NCI-H146 treated with DMSO at 0.1 percent for 48 hours (cell line): ENCODE measurements at regions not wholly inside any gene's neighbourhood (a gene's known extent, or its start where the extent isn't known, plus 50 kb on each side); places are given as distances from the start of the nearest gene placed in this dataset.

Source experiments
- DNase-seq: peaks from one replicate; lab custom pipeline; 2025; ENCODE audit not compliant: unreplicated experiment; lab: John Stamatoyannopoulos, UW

DNA sequence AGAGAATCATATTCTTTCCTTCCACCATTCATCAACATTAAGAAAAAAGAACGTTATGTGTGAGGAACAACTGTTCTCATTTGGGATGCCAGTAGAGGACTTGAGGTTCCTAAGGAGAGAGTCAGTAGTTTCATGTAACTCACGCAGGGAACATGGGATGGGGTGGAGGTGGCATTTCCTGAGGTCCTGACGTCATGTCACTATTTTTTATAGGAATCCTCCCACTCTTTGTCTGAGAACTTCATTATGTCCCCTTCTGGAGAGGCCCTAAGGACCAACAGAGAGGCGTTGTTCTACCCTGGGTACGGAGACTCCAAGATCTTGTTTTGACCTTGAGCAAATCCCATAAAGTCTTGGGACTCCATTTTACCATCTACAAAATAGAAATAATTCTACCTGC, 211.7 kb upstream of the SOX9 start:
- DNase-seq, result no peak

DNA sequence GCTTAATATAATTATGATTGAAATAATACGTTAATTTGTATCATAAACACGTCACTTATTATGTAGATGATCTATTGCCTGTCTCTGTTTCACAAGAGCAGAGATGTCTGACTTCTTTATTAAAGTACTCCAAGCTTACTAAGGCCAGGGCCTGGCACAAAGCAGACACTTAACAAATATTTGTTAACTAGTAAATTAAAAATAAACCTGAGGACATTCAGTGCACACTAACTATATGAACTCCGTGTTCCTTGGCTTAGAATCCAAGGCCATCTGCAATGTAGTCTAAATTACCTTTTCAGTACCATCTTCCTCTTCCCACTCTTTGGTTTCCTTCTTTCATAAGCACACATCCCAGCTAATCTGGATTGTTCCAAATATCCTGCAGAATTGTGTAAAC, 210.8 kb upstream of the SOX9 start:
- no peak for DNase-seq

DNA sequence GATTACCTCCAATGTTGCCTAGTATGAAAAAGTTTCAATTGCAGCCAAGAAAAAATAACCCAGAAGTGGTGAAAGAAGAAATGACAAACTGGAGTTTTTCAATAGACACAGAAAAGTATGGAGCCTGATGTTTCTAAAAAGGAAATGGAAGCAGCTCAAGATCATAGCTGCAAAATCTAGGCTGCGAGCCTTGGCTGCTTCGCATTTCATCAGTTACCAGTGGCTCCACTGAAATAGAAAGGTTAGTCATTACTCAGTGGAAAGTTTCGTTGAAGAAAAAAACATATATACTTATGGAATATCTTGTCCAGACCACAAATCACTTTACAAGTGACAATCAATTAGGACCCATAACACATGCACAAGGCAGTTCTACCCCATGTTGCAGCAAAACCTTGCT, 206.8 kb upstream of the SOX9 start:
- no peak for DNase-seq

DNA sequence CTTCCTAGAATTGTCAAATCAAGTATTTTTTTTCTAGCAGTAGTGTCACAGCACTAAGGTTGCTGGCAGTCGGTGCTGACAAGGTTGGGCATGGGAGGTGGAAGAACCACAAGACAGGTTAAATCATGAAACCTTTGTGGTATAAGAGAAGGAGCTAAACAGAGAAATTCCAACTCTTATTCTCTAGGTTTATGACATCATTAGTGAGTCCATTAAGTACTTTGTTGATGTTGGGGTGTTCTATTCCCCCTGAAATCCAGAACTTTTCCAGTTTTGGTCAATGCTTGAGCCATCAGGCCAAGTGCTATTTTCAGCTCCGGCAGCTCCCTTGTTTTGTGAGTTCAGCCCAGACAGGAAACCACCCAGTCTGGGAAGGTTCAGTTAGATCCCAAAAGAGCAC, 206.0 kb upstream of the SOX9 start:
- DNase-seq, result no peak

DNA sequence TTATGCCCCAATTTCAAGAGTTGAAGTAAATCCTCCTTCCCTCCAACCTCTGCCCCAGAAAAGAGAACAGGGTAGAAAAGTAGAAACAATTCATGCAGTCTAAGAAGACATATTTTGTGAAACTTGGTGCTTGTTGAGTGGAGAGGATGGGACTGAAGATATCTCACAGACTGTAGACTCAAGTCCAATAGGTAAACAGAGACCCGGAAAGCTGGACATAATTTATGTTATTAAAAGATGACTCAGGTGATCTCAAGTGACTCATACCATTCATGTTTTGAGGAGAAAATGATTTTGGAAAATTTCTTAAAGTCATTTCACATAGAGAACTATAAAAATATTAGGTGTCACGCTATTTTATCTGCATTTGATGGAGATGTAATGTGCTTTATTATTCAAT, 203.1 kb upstream of the SOX9 start:
- DNase-seq, result no peak

DNA sequence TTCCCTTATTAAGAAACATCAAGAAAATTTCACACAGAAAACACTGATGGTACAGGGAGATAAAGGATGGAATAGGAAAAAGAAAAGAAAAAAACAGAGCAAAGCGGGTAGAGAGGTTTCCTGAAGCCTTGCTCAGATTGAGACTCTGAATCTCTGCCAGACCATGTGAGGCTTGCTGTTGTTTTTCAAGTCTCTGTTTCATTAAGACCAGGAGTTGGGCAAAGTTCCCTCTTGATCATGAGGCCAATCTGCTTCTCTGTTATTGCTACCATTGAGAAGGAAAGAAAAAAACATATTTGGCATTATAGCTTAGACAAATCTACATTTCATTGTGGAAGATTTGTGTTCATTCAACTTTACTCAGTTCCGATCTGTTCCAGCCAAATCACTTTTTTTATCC, 201.6 kb upstream of the SOX9 start:
- DNase-seq, result no peak

DNA sequence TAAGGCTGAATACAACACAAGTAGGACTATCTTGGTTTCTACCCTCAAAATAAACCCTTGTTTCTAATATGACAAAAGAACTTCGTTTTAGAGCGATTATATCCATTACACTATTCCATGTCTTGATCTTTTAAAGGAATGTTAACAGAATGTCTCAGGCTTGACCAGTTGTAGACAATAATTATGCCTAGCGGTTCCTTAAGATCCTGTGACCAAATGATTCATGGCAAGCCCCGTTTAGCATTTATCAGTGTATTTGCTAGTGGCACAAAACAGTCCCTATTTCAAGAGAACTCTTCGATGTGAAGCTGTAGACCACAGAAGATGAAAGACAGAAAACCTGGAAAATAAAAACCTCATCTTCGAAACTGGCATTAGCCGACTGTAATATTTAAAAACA, 200.9 kb upstream of the SOX9 start:
- DNase-seq, result no peak

DNA sequence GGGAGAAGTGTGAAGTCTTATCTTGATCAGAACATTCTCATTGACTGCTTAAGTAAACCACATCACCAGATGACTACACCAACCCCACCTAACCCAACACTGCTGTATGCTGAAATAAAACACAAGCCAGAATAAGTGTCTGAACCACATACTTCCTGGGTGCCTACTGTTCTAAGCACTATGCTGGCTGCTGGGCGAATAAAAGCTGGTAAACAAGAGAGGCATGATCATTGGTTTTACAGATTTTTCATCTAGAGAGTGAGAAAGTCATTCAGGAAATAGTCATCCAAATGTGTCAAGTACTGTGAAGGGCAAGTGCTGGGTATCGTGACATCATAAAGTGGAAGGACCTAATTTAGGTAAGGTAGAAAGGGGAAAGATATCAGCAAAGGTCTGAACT, 199.0 kb upstream of the SOX9 start:
- DNase-seq, result no peak

DNA sequence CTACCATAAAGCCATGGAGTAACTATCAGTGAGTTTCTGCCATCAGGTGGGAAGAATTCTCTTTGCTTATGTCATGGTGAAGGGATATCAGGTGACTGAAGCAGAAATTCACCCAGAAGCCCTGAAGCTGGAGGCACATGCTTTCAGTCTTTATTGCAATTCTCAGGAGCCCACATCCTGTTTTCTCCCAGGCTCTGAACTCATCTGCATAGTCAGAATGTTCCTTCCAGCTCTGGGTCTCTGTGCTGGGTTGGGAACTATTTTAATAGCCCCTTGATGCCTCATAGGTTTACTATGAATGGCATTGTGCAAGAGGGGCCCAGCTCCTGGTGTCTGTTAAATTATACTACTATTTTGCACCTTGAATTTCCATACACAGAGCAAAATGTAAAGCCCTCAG, 198.4 kb upstream of the SOX9 start:
- no peak for DNase-seq

DNA sequence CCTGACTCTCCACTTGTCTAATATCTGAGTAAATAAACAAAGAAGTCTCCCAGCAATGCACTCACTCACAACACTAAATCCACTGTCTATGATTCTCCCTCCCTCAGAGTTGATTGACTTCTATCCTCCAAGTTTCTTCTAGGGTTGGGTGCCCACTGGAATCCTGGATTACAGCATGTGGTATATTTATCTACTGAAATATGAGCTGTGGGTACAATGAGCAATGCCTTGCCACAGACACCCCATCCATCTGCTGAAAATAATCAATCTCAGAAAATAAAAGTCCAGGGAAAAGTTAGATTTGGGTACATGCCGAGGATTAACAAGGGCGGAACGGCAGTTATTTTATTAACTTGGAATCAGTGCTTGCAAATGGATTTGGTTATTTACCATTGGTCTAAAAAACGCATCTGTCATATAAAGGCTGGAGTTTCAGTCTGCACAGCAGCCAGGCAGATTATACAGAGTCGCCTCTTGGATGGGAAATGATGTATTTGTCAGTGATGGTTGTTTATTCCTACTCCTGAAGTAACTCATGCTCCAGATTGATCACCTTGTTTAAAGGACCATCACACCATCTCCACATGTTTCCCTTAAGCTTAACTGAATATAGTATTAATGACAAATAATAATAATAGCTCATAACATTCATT, 193.9 kb upstream of the SOX9 start:
- DNase-seq, result no peak

DNA sequence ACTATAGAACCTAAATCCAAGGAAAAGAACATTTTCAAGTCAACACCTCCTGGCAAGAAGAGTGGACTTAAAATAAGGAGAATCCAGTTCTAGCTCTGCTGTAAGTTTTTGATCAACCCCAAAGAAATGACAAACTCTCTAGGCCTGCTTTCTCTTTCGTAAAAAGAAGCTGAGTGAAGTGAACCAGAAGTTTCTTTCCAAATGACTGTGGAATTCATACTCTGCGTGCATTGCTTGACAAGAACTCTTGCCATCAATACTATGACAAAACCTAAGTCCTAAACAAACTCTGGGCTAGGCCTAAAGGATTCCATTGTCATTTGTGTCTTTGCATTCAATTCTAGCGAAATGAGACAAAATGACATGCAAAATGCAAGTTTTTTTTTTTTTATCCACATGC, 187.5 kb upstream of the SOX9 start:
- no peak for DNase-seq

DNA sequence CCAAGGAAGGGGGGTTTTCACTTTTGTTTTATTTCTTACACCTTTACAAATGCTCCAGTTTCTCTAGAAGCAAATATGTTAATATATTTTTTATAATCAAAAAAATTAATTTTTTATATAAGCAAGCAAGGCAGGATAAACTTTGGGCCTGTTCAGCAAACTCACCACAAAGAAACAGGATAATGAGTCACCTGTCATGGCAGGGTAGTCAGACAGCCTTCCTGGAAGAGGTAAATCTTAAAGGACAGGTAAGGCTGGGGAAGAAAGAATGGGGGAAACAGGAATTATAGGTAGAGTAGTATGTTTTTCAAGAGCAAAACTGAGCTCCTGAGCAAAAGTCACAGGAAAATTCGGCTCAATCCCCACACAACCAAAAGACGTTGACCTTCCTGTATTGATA, 186.3 kb upstream of the SOX9 start:
- no peak for DNase-seq

DNA sequence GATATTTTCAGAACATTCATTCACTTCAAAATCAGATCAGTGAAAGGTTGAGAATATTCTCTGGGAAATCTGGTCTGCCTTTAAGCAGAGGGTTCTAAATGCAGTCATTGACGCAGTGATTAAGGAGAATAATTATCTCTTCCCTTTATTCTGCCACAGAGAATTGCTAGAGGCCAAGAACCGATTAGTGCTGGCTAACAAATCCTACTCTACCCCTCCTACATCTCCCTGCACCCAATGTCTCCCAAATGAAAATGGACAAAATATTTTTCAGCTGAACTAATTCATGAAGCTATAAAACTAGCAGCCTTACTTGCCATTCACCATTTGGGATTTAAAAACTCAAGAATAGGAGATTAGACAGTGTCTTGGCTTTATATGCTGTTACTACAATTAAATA, 185.5 kb upstream of the SOX9 start:
- peak; percentile 59 for DNase-seq

DNA sequence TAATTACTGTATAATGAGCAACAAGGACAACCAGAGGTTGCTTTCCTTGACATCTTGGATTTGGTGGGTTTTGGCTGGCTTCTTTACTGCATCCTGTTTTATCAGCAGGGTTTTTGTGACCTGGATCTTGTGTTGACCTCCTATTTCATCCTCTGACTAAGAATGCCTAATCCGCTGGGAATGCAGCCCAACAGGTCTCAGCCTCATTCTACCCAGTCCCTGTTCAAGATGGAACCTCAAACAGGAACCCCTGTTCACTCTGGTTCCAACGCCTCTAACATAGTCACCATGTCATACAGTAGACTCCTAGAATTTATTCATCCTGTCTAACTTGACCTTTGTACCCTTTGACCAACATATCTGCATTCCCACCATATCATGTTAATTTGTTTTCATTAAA, 183.8 kb upstream of the SOX9 start:
- DNase-seq, result no peak

DNA sequence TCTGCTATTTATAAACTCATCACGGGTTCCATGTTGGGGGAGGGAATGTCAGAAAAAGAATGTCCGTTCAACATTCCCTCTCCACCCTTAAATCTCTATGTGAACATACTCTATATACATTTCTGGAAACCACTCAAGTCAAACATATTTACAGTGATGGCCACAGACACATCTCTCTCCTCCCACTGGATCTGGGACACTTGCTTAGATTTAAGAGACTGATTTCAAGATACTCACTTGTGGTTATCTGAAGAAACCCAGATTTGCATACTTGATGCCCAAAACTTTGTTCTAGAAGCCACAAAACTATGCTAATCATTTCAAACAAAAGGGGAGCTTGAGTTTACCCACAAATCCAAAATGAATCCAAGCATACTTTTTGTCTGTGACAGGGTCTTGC, 182.9 kb upstream of the SOX9 start:
- DNase-seq, result no peak

DNA sequence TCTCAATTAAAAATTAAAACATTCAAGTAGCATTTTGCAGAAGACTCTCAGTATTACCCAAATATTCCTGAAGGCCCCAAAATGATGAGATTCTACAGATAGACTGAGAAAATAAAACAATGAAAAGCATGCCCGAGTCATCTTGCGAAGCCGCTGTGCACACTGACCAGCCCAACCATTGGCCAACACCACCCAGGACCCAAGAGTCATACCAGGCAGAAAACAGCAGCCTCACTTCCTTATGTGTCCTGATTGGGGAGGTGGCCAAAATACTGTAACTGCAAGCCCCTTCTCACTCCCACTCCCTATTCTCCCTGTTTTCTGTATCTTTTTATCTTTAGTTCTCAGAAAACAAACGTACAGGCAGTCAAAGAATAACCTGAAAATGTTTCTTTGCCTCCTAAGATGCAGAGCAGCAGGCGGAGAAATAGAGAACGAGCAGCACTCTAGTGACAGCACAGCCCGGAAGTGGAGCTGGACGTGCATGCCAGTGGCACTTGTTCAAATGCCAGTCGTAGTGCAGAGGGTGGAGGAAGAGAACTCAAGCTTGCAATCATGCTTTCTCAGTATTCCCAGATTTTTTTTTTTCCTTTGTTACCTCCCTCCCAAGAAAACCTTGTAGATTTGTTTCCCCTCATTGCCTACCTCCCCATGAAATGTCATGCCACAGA, 182.3 kb upstream of the SOX9 start:
- DNase-seq, result no peak

DNA sequence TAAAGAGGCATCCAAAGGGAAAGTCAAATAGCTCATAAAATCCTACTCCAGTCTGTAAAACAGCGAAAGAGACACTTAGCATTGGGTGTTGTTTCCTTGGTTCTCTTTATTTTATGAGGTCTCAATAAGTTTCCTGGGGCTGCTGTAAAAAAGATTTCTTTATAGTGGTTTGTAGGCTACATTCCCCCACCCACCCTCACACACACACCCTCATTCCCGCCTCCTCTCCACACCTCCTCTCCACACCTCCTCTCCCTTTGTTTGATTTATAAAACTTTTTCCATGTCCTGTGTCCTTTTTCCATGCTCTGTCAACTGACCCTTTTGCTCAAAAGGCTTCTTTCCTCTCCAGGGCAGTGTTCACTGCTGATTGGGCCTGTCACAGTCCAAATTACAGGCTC, 178.9 kb upstream of the SOX9 start:
- DNase-seq, result no peak

DNA sequence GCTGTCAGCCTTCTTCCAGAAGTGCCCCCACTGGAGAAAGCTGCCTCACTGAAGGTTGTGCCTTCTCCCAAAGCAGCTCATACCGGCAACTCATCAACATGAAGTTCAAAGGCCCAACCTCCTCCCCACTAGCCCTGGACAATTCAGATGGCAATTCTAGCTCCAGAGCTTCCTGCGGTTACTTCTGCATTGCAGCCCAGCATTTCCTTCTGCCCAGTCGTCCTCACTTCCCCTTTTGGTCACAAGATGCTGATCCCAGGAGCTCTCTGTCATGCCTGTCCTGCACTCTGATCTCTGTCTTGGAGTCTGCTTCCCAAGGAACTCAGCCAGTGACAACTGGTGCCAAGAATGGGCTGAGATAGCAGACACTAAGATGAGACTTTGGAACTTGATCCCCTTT, 178.2 kb upstream of the SOX9 start:
- DNase-seq, result no peak

DNA sequence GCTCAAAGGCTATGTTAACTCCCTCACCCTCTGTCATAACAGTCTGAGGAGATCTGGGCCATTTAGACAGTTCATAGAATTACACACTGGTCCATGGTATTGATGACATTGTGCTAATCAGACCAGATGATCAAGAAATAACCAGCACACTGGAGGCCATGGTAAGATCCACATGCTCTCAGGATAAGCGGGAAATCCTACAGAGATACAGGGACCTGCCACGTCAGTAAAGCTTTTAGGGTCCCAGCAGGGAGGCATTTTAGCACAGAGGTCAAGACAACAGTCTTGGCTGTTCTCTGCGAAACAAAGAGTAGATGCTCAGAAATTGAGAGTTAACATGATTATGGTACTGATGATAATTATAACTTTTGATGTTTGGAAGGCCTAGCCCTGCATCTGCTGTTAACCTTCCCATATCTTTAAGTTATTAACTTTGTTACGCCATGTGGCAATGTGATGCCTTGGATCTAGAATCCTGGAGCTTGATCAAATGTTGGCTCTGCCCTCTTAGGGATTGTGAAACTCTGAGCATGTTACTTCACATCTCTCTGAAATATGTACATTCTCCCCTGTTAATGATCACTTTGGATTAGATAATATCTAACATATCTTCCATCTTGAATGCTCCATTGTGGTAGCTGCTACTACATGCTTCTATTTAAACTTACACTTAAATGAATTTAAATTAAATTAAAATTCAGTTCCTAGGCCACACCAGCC, 172.0 kb upstream of the SOX9 start:
- DNase-seq, result no peak

DNA sequence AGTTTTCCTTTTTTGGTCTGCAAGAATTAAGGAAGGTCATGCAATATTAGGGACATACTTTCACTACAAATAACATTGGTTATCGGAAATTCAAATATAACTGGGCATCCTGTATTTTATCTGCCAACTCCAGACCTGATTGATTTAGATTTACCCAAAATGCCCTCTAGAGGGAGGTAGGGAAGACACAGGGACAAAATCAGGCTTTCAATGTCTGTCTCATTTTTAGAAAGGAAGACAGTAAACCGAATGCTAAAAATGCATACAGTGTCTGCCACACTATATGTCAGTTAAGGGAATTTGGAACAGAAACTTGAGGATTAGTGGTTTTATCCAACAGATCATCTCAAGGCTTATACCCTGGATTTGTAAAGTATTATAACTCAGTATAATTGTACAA, 161.7 kb upstream of the SOX9 start:
- DNase-seq, result no peak

DNA sequence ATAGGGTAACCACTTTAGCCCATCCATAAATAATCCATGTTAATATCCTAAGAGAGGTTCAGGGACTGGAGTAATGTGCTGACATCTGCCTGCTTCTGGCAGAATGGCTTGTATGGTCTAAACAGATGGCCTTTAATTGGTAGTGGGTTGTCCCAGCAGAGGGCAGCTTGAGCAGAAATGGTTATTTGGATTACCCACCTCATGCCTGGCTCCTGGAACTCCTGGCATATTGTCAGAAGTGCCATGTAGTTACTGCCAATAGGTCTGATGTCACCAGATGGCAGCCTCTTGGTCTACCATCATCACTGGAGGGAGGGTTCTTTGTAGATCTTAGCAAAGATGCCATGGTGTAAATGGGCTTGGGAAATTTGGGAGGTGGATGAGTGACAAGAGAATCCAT, 157.5 kb upstream of the SOX9 start:
- no peak for DNase-seq

DNA sequence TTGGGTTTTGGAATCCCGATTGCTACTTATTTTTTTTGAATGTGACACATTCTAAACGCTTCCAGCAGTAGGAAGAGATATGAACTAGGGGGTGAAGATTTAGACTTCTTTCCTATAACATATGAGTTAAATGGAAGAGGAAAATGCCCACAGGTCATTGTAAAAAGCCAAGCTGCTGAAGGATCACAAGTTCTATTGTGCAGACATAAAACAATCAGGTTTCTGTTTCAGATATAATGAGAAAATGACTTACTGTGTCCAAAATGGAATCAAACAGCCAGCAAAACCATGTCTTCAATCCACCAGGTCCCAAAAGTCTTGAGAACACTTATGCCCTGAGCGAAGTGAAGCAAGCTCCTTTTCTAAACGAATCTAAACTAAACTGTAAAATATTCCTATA, 157.0 kb upstream of the SOX9 start:
- no peak for DNase-seq

DNA sequence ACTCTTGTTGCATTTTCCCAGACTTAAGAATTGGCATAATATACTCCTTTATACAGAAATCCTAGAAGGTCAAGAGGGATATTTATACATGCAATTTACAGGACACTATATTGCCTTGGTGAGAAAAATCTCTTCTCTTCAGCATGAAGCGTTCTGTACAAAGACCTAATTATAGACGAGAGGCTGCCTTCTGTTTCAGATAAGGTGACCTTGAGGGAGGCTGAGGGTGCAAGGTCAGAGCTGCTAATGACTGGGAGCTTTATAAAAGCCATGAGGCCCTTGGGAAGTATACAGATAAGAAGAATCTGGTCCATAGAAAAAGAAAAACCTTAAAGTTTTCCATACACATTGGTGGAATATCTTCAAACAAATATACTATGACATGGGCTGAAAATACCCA, 156.3 kb upstream of the SOX9 start:
- no peak for DNase-seq
